GM12865 (cell line): ENCODE measurements at regions not wholly inside any gene's neighbourhood (a gene's known extent, or its start where the extent isn't known, plus 50 kb on each side); places are given as distances from the start of the nearest gene placed in this dataset.

Source experiments
- DNase-seq: peaks from one replicate; pipeline ENCODE4 v3.0.0; 2010; ENCODE audit warnings: low read depth
- H3K4me3 ChIP-seq: 2 replicates; pipeline ENCODE4 v1.5.1; 2011; ENCODE audit warnings: mild to moderate bottlenecking, low read depth, low read length, control low read depth
- CTCF ChIP-seq: IDR thresholded peaks from 2 replicates; pipeline ENCODE4 v1.5.1; 2011; ENCODE audit warnings: low read length, control low read depth, low read depth, inconsistent platforms; ENCODE audit not compliant: insufficient read depth; ENCODE audit errors: missing control alignments

GRCh38 chr16:63575041-63575440 is 1538.8 kb upstream of the CDH8 start:
- no peak for DNase-seq
- TF ChIP-seq CTCF, result no peak
- no peak overlapping the region for H3K4me3 ChIP-seq

- TF ChIP-seq CTCF, result no peak
Observed at GRCh38 chr16:63568164-63568563, 1531.9 kb upstream of the CDH8 start.

GRCh38 chr16:63563819-63564505 is 1527.7 kb upstream of the CDH8 start:
- no peak for DNase-seq
- H3K4me3 ChIP-seq, result no peak overlapping the region
- TF ChIP-seq CTCF, result no peak

More at GRCh38 chr16:63568164-63568563, 1531.9 kb upstream of the CDH8 start:
- no peak overlapping the region for H3K4me3 ChIP-seq
- DNase-seq, result no peak

GRCh38 chr16:63553980-63554379 is 1517.7 kb upstream of the CDH8 start:
- no peak overlapping the region for H3K4me3 ChIP-seq
- no peak for TF ChIP-seq CTCF
- DNase-seq, result no peak

GRCh38 chr16:63539276-63539675 is 1503.0 kb upstream of the CDH8 start:
- DNase-seq, result no peak
- no peak for TF ChIP-seq CTCF
- no peak overlapping the region for H3K4me3 ChIP-seq

- H3K4me3 ChIP-seq, result no peak overlapping the region
- no peak for TF ChIP-seq CTCF
- no peak for DNase-seq
Observed at GRCh38 chr16:63530974-63531373, 1494.7 kb upstream of the CDH8 start.

- no peak for DNase-seq
- no peak for TF ChIP-seq CTCF
- H3K4me3 ChIP-seq, result no peak overlapping the region
Observed at GRCh38 chr16:63530208-63530607, 1494.0 kb upstream of the CDH8 start.
